ENCODE measurements at regions not wholly inside any gene's neighbourhood (a gene's known extent, or its start where the extent isn't known, plus 50 kb on each side); places are given as distances from the start of the nearest gene placed in this dataset.

- ATAC-seq (no peak), DNase-seq (no peak)
- H3K4me1 ChIP-seq: no peaks in the 10 kb centered on the region
- intact Hi-C loops (cut with DNase I): no loop called here
- no peak for TF ChIP-seq CTCF (IDR thresholded peaks at IDR 0.05)
- H3K27me3 ChIP-seq: no peaks in the 10 kb centered on the region
- no peaks in the 10 kb centered on the region for H3K9me3 ChIP-seq
- no peaks in the 10 kb centered on the region for H3K36me3 ChIP-seq
- H3K4me3 ChIP-seq: no peak overlapping the region
- H3K27ac ChIP-seq: no peak overlapping the region
Measured at GRCh38 chr3:55364421-55364820, 122.7 kb downstream of the WNT5A start.

- ATAC-seq: no peak
- no peak for TF ChIP-seq CTCF (IDR thresholded peaks at IDR 0.05)
- H3K9me3 ChIP-seq: no peaks in the 10 kb centered on the region
- no peaks in the 10 kb centered on the region for H3K36me3 ChIP-seq
- no peak overlapping the region for H3K4me3 ChIP-seq
- H3K4me1 ChIP-seq: no peaks in the 10 kb centered on the region
- no peaks in the 10 kb centered on the region for H3K27me3 ChIP-seq
- intact Hi-C loops (cut with DNase I): no loop called here
- no peak overlapping the region for H3K27ac ChIP-seq
- no peak for DNase-seq
Measured at GRCh38 chr3:55362210-55362960, 124.7 kb downstream of the WNT5A start.

- ATAC-seq (no peak), DNase-seq (no peak)
- Histone ChIP-seq H3K4me3 (no peak overlapping the region), H3K4me1 (no peaks in the 10 kb centered on the region), H3K9me3 (no peaks in the 10 kb centered on the region), H3K27me3 (no peaks in the 10 kb centered on the region), H3K36me3 (no peaks in the 10 kb centered on the region), H3K27ac (no peak overlapping the region)
- no peak for TF ChIP-seq CTCF (IDR thresholded peaks at IDR 0.05)
- intact Hi-C loops (cut with DNase I): no loop called here
Measured at GRCh38 chr3:55357796-55358195, 129.3 kb downstream of the WNT5A start.

- ATAC-seq (no peak), DNase-seq (no peak)
- TF ChIP-seq CTCF (IDR thresholded peaks at IDR 0.05): no peak
- no peaks in the 10 kb centered on the region for H3K27me3 ChIP-seq
- intact Hi-C loops (cut with DNase I): no loop called here
- H3K4me1 ChIP-seq: no peaks in the 10 kb centered on the region
- no peaks in the 10 kb centered on the region for H3K36me3 ChIP-seq
- no peaks in the 10 kb centered on the region for H3K9me3 ChIP-seq
- no peak overlapping the region for H3K4me3 ChIP-seq
- no peak overlapping the region for H3K27ac ChIP-seq
Measured at GRCh38 chr3:55352668-55353067, 134.4 kb downstream of the WNT5A start.

- ATAC-seq (no peak), DNase-seq (no peak)
- Histone ChIP-seq H3K4me3 (no peak overlapping the region), H3K4me1 (no peaks in the 10 kb centered on the region), H3K36me3 (no peaks in the 10 kb centered on the region), H3K9me3 (no peaks in the 10 kb centered on the region), H3K27ac (no peak overlapping the region), H3K27me3 (no peaks in the 10 kb centered on the region)
- TF ChIP-seq CTCF (IDR thresholded peaks at IDR 0.05): no peak
- intact Hi-C loops (cut with DNase I): no loop called here
Measured at GRCh38 chr3:55349851-55350250, 137.3 kb downstream of the WNT5A start.
